GM12891 (cell line): ENCODE measurements at regions not wholly inside any gene's neighbourhood (a gene's known extent, or its start where the extent isn't known, plus 50 kb on each side); places are given as distances from the start of the nearest gene placed in this dataset.
"Not testable (repeated sequence)": the region's sequence is repeated elsewhere in the genome, so short reads cannot be mapped to it uniquely, and the experiment has no call there.

Experiments used
- DNase-seq: peaks from one replicate; pipeline ENCODE4 v3.0.0; 2011; ENCODE audit warnings: low spot score; ENCODE audit not compliant: insufficient read length
- FAIRE-seq: peaks from 2 replicates; lab custom pipeline; 2011; peaks lifted over from hg19 to GRCh38; lab: Jason Lieb, UNC
- PAX5 ChIP-seq: IDR thresholded peaks from 2 replicates; pipeline ENCODE4 v1.6.1; 2011; ENCODE audit warnings: low read length, moderate library complexity, mild to moderate bottlenecking; ENCODE audit not compliant: insufficient read depth, severe bottlenecking
- POLR2A ChIP-seq: IDR thresholded peaks from 2 replicates; pipeline ENCODE4 v1.6.1; 2011; ENCODE audit warnings: low read depth, low read length, control low read depth
- POLR2AphosphoS5 ChIP-seq: IDR thresholded peaks from 2 replicates; pipeline ENCODE4 v1.6.1; 2011; ENCODE audit warnings: low read depth, low read length, control low read depth
- POU2F2 ChIP-seq: IDR thresholded peaks from 2 replicates; pipeline ENCODE4 v1.6.1; 2011; ENCODE audit warnings: low read depth, mild to moderate bottlenecking, control low read depth, low read length, moderate library complexity
- SPI1 ChIP-seq: IDR thresholded peaks from 2 replicates; pipeline ENCODE4 v1.6.1; 2011; ENCODE audit warnings: low read depth, low read length, control low read depth
- TAF1 ChIP-seq: IDR thresholded peaks from 2 replicates; pipeline ENCODE4 v1.6.1; 2011; ENCODE audit warnings: low read depth, low read length, control low read depth

- not testable (repeated sequence) for DNase-seq, FAIRE-seq
Observed at GRCh38 chr12:116327992-116328391, 50.5 kb upstream of the MED13L start.

GRCh38 chr12:116331876-116332275 is 54.4 kb upstream of the MED13L start:
- TF ChIP-seq TAF1 (no peak), POLR2A (no peak), SPI1 (no peak), PAX5 (no peak), POU2F2 (no peak), POLR2AphosphoS5 (no peak)
- DNase-seq (no peak), FAIRE-seq (no peak)

- no peak for FAIRE-seq
- no peak for DNase-seq
- no peak for TF ChIP-seq TAF1
- TF ChIP-seq POU2F2 = no peak
- TF ChIP-seq PAX5 = no peak
- no peak for TF ChIP-seq POLR2A
- no peak for TF ChIP-seq SPI1
- no peak for TF ChIP-seq POLR2AphosphoS5
Observed at GRCh38 chr12:116332705-116333380, 55.4 kb upstream of the MED13L start.

- DNase-seq (no peak), FAIRE-seq (no peak)
- TF ChIP-seq POLR2A = no peak
- no peak for TF ChIP-seq TAF1
- TF ChIP-seq POLR2AphosphoS5 = no peak
Observed at GRCh38 chr12:116333402-116333801, 55.9 kb upstream of the MED13L start.

- DNase-seq = peak; percentile 39
- no peak for TF ChIP-seq PAX5
- TF ChIP-seq POU2F2 = 0 out of 2 replicates have a peak, but pooled peaks have one; percentile 26
- TF ChIP-seq SPI1 = peak; percentile 51
- no peak for TF ChIP-seq POLR2AphosphoS5
- TF ChIP-seq POLR2A = no peak
- TF ChIP-seq TAF1 = no peak
- peak; percentile 76 for FAIRE-seq
Observed at GRCh38 chr12:116336542-116337065, 59.1 kb upstream of the MED13L start.

GRCh38 chr12:116337312-116337711 is 59.8 kb upstream of the MED13L start:
- no peak for DNase-seq
- FAIRE-seq = no peak
- TF ChIP-seq TAF1 (no peak), SPI1 (0 out of 2 replicates have a peak, but pooled peaks have one; percentile 2)

GRCh38 chr12:116338064-116338846 is 60.8 kb upstream of the MED13L start:
- FAIRE-seq (no peak), DNase-seq (no peak)
- TF ChIP-seq POLR2A (no peak), POU2F2 (no peak), POLR2AphosphoS5 (no peak), SPI1 (no peak), PAX5 (no peak), TAF1 (no peak)

GRCh38 chr12:116339062-116339461 is 61.6 kb upstream of the MED13L start:
- no peak for TF ChIP-seq TAF1
- peak; percentile 87 for TF ChIP-seq SPI1
- FAIRE-seq (no peak), DNase-seq (no peak)

- no peak for DNase-seq
Observed at GRCh38 chr12:116339800-116340371, 62.4 kb upstream of the MED13L start.

GRCh38 chr12:116343331-116343884 is 65.9 kb upstream of the MED13L start:
- DNase-seq (no peak), FAIRE-seq (no peak)
- TF ChIP-seq SPI1 (no peak), TAF1 (no peak), POLR2AphosphoS5 (no peak), POLR2A (no peak), PAX5 (no peak), POU2F2 (no peak)

More at GRCh38 chr12:116339800-116340371, 62.4 kb upstream of the MED13L start:
- no peak for FAIRE-seq
- TF ChIP-seq PAX5 (no peak), SPI1 (0 out of 2 replicates have a peak, but pooled peaks have one; percentile 0)
